ENCODE measurements at regions not wholly inside any gene's neighbourhood (a gene's known extent, or its start where the extent isn't known, plus 50 kb on each side); places are given as distances from the start of the nearest gene placed in this dataset.
A peak's percentile ranks its signal among the peaks of the same experiment; 100 is the strongest.

- H3K27me3 Mint-ChIP-seq = no peaks in the 10 kb centered on the region
- CTCF ChIA-PET = no interaction called here
- DNase-seq (peak in 1 of 14 experiments; percentile 0), ATAC-seq (ENCODE audit: poor library complexity) (no peak)
- Histone ChIP-seq H3K27me3 (ENCODE audit: control insufficient read depth in 1 of 2, insufficient read depth in 2 of 2, low read length in 2 of 2) (no peaks in the 10 kb centered on the region), H3K36me3 (ENCODE audit: insufficient read depth, low read length) (no peaks in the 10 kb centered on the region), H3K4me3 (ENCODE audit: low read length) (no peak overlapping the region), H3K4me1 (ENCODE audit: insufficient read depth, low read length) (no peaks in the 10 kb centered on the region), H3K9me3 (ENCODE audit: control insufficient read depth in 1 of 2, insufficient read depth in 1 of 2, low read length in 2 of 2) (no peaks in the 10 kb centered on the region), H3K27ac (ENCODE audit: low read depth in 1 of 2, low read length in 2 of 2) (no peak overlapping the region)
- no peak overlapping the region for H3K4me3 Mint-ChIP-seq
- POLR2A ChIA-PET = no interaction called here
- H3K36me3 Mint-ChIP-seq (ENCODE audit: low read depth) = no peaks in the 10 kb centered on the region
- TF ChIP-seq CTCF (IDR thresholded peaks at IDR 0.05) = no peak
- intact Hi-C loops (cut with DNase I, micrococcal nuclease) = no loop called here
- no peaks in the 10 kb centered on the region for H3K4me1 Mint-ChIP-seq (ENCODE audit: low read depth)
- H3K27ac Mint-ChIP-seq = no peak overlapping the region
- H3K9me3 Mint-ChIP-seq = no peaks in the 10 kb centered on the region
Measured at GRCh38 chr12:74646831-74647230, 109.2 kb downstream of the ATXN7L3B start.

GRCh38 chr12:74647256-74647655 lies 109.6 kb downstream of the ATXN7L3B start:
- H3K9me3 Mint-ChIP-seq = no peaks in the 10 kb centered on the region
- Histone ChIP-seq H3K9me3 (ENCODE audit: control insufficient read depth in 1 of 2, insufficient read depth in 1 of 2, low read length in 2 of 2) (no peaks in the 10 kb centered on the region), H3K4me3 (ENCODE audit: low read length) (no peak overlapping the region), H3K27ac (ENCODE audit: low read depth in 1 of 2, low read length in 2 of 2) (no peak overlapping the region), H3K27me3 (ENCODE audit: control insufficient read depth in 1 of 2, insufficient read depth in 2 of 2, low read length in 2 of 2) (no peaks in the 10 kb centered on the region), H3K4me1 (ENCODE audit: insufficient read depth, low read length) (no peaks in the 10 kb centered on the region), H3K36me3 (ENCODE audit: insufficient read depth, low read length) (no peaks in the 10 kb centered on the region)
- CTCF ChIA-PET = no interaction called here
- no peak overlapping the region for H3K27ac Mint-ChIP-seq
- no peak overlapping the region for H3K4me3 Mint-ChIP-seq
- POLR2A ChIA-PET = no interaction called here
- intact Hi-C loops (cut with DNase I, micrococcal nuclease) = no loop called here
- H3K36me3 Mint-ChIP-seq (ENCODE audit: low read depth) = no peaks in the 10 kb centered on the region
- H3K4me1 Mint-ChIP-seq (ENCODE audit: low read depth) = no peaks in the 10 kb centered on the region
- no peak for TF ChIP-seq CTCF (IDR thresholded peaks at IDR 0.05)
- ATAC-seq (ENCODE audit: poor library complexity) (no peak), DNase-seq (no peak)
- no peaks in the 10 kb centered on the region for H3K27me3 Mint-ChIP-seq

GRCh38 chr12:74656251-74656650 lies 118.6 kb downstream of the ATXN7L3B start:
- ATAC-seq (ENCODE audit: poor library complexity) (no peak), DNase-seq (no peak)
- Mint-ChIP-seq H3K36me3 (ENCODE audit: low read depth) (no peaks in the 10 kb centered on the region), H3K4me1 (ENCODE audit: low read depth) (no peaks in the 10 kb centered on the region), H3K9me3 (no peaks in the 10 kb centered on the region), H3K27ac (no peak overlapping the region), H3K4me3 (no peak overlapping the region), H3K27me3 (no peaks in the 10 kb centered on the region)
- Histone ChIP-seq H3K36me3 (ENCODE audit: insufficient read depth, low read length) (no peaks in the 10 kb centered on the region), H3K27me3 (ENCODE audit: control insufficient read depth in 1 of 2, insufficient read depth in 2 of 2, low read length in 2 of 2) (no peaks in the 10 kb centered on the region), H3K9me3 (ENCODE audit: control insufficient read depth in 1 of 2, insufficient read depth in 1 of 2, low read length in 2 of 2) (peaks cover 0 to 6% of the 10 kb centered on the region in 2 experiments), H3K4me3 (ENCODE audit: low read length) (no peak overlapping the region), H3K4me1 (ENCODE audit: insufficient read depth, low read length) (no peaks in the 10 kb centered on the region), H3K27ac (ENCODE audit: low read depth in 1 of 2, low read length in 2 of 2) (no peak overlapping the region)
- intact Hi-C loops (cut with DNase I, micrococcal nuclease) = no loop called here
- POLR2A ChIA-PET = no interaction called here
- CTCF ChIA-PET = no interaction called here
- TF ChIP-seq CTCF (IDR thresholded peaks at IDR 0.05) = no peak
